GM23338 (cell line): ENCODE measurements at regions not wholly inside any gene's neighbourhood (a gene's known extent, or its start where the extent isn't known, plus 50 kb on each side); places are given as distances from the start of the nearest gene placed in this dataset.

ENCODE experiments used
- ATAC-seq: fragments of 200-7000 bp; cut with Tn5 transposase; 3 replicates; pipeline ENCODE4 v1.9.1; 2020
- DNase-seq: peaks from one replicate; pipeline ENCODE4 v3.0.0-alpha.2; 2015; ENCODE audit warnings: low spot score
- H2AFZ ChIP-seq: fragments of 200-600 bp; sonication (generic); 2 replicates; pipeline ENCODE4 v1.8.0; 2016; ENCODE audit warnings: antibody characterized with exemption, mild to moderate bottlenecking, moderate library complexity
- H3F3A ChIP-seq: fragments of 200-600 bp; sonication (generic); replicated peaks from 2 replicates; pipeline ENCODE4 v1.8.0; 2017; ENCODE audit warnings: antibody characterized with exemption, mixed run types, low read depth
- H3K27ac ChIP-seq: fragments of 200-600 bp; sonication (generic); 2 replicates; pipeline ENCODE4 v1.6.1; 2016; ENCODE audit warnings: low read depth
- H3K27me3 ChIP-seq: fragments of 200-600 bp; sonication (generic); 2 replicates; pipeline ENCODE4 v1.8.0; 2016; ENCODE audit warnings: mild to moderate bottlenecking, mixed run types, moderate library complexity; ENCODE audit not compliant: insufficient read depth
- H3K36me3 ChIP-seq: fragments of 200-600 bp; sonication (generic); 2 replicates; pipeline ENCODE4 v1.8.0; 2016; ENCODE audit warnings: mild to moderate bottlenecking; ENCODE audit not compliant: insufficient read depth
- H3K4me1 ChIP-seq: fragments of 200-600 bp; sonication (generic); 2 replicates; pipeline ENCODE4 v1.8.0; 2016; ENCODE audit warnings: mild to moderate bottlenecking, moderate library complexity; ENCODE audit not compliant: insufficient read depth
- H3K4me2 ChIP-seq: fragments of 200-600 bp; sonication (generic); 2 replicates; pipeline ENCODE4 v1.7.1; 2017; ENCODE audit warnings: mixed run types
- H3K4me3 ChIP-seq: fragments of 200-600 bp; sonication (generic); 2 replicates; pipeline ENCODE4 v1.6.1; 2016; ENCODE audit warnings: mixed run types
- H3K79me2 ChIP-seq: fragments of 200-600 bp; sonication (generic); replicated peaks from 2 replicates; pipeline ENCODE4 v1.8.0; 2017; ENCODE audit warnings: mild to moderate bottlenecking; ENCODE audit not compliant: insufficient read depth
- H3K9me2 ChIP-seq: fragments of 200-600 bp; sonication (generic); 2 replicates; pipeline ENCODE4 v1.8.0; 2017; ENCODE audit not compliant: insufficient read depth
- H4K20me1 ChIP-seq: fragments of 200-600 bp; sonication (generic); replicated peaks from 2 replicates; pipeline ENCODE4 v1.8.0; 2017; ENCODE audit warnings: mild to moderate bottlenecking; ENCODE audit not compliant: insufficient read depth
- H3K27ac Mint-ChIP-seq: 2 replicates; pipeline ENCODE4 v1.8.0; 2020; ENCODE audit warnings: inconsistent platforms, mild to moderate bottlenecking, moderate library complexity, mixed read lengths
- H3K27me3 Mint-ChIP-seq: 3 replicates; pipeline ENCODE4 v1.8.0; 2022; ENCODE audit warnings: low read depth, mild to moderate bottlenecking, moderate library complexity, mixed read lengths, inconsistent platforms; ENCODE audit not compliant: insufficient read depth, poor library complexity
- H3K36me3 Mint-ChIP-seq: 3 replicates; pipeline ENCODE4 v1.8.0; 2021; ENCODE audit warnings: low read depth, mild to moderate bottlenecking, inconsistent platforms, moderate library complexity, mixed read lengths
- H3K4me1 Mint-ChIP-seq: 3 replicates; pipeline ENCODE4 v1.8.0; 2020; ENCODE audit warnings: mild to moderate bottlenecking, inconsistent platforms, mixed read lengths
- H3K4me3 Mint-ChIP-seq: 3 replicates; pipeline ENCODE4 v1.8.0; 2021; ENCODE audit warnings: moderate library complexity, mild to moderate bottlenecking, inconsistent platforms, mixed read lengths
- H3K9me3 Mint-ChIP-seq: 3 replicates; pipeline ENCODE4 v1.8.0; 2020; ENCODE audit warnings: moderate library complexity, mild to moderate bottlenecking, inconsistent platforms, mixed read lengths
- CREB1 ChIP-seq: fragments of 250-450 bp; sonication (Bioruptor Pico); IDR thresholded peaks from 2 replicates; pipeline ENCODE4 v1.5.0; 2020; ENCODE audit warnings: low read depth, mild to moderate bottlenecking, moderate library complexity
- CTCF ChIP-seq, 2 experiments: fragments of 200-600 bp in 1 of 2; sonication (generic) in 1 of 2; conservative IDR thresholded peaks; 2 replicates each; pipeline versions ENCODE4 v1.5.1 to v1.6.1; 2016 to 2017; ENCODE audit warnings: antibody characterized with exemption in 2 of 2, low read depth in 2 of 2, mild to moderate bottlenecking in 2 of 2, moderate library complexity in 1 of 2
- ETS1 ChIP-seq: IDR thresholded peaks from 2 replicates; pipeline ENCODE4 v1.6.1; 2016; ENCODE audit warnings: antibody characterized with exemption
- EZH2 ChIP-seq: fragments of 200-600 bp; sonication (generic); IDR thresholded peaks from one replicate; pipeline ENCODE4 v1.8.0; 2017; ENCODE audit warnings: antibody characterized with exemption, mild to moderate bottlenecking, low read depth; ENCODE audit not compliant: unreplicated experiment
- EZH2phosphoT487 ChIP-seq: fragments of 200-600 bp; sonication (generic); IDR thresholded peaks from one replicate; pipeline ENCODE4 v1.8.1; 2018; ENCODE audit warnings: antibody characterized with exemption; ENCODE audit not compliant: unreplicated experiment
- JUNB ChIP-seq: IDR thresholded peaks from one replicate; pipeline ENCODE4 v1.6.1; 2016; ENCODE audit warnings: antibody characterized with exemption; ENCODE audit not compliant: unreplicated experiment
- NANOG ChIP-seq: IDR thresholded peaks from 2 replicates; pipeline ENCODE4 v1.6.1; 2016; ENCODE audit warnings: antibody characterized with exemption, borderline replicate concordance
- POLR2AphosphoS5 ChIP-seq: IDR thresholded peaks from 2 replicates; pipeline ENCODE4 v1.6.1; 2016; ENCODE audit warnings: antibody characterized with exemption, low read depth
- REST ChIP-seq: IDR thresholded peaks from one replicate; pipeline ENCODE4 v1.6.1; 2018; ENCODE audit warnings: antibody characterized with exemption; ENCODE audit not compliant: unreplicated experiment
- STAT1 ChIP-seq: IDR thresholded peaks from one replicate; pipeline ENCODE4 v1.6.1; 2016; ENCODE audit warnings: antibody characterized with exemption; ENCODE audit not compliant: unreplicated experiment
- ZNF114 ChIP-seq: fragments of 250-450 bp; sonication (Bioruptor Pico); IDR thresholded peaks from 2 replicates; pipeline ENCODE4 v1.5.0; 2020; ENCODE audit warnings: mild to moderate bottlenecking, moderate library complexity
- ZNF331 ChIP-seq: fragments of 250-450 bp; sonication (Bioruptor Pico); IDR thresholded peaks from 2 replicates; pipeline ENCODE4 v1.5.0; 2020; ENCODE audit warnings: low read depth, mild to moderate bottlenecking, moderate library complexity
- ZNF462 ChIP-seq: fragments of 250-450 bp; sonication (Bioruptor Pico); IDR thresholded peaks from 2 replicates; pipeline ENCODE4 v1.5.0; 2020; ENCODE audit warnings: mild to moderate bottlenecking, moderate library complexity

GRCh38 chr16:79651363-79651762 is 50.8 kb upstream of the MAF start:
- DNase-seq (no peak), ATAC-seq (no peak)
- no peaks in the 10 kb centered on the region for H3K27me3 ChIP-seq
- H3K4me1 Mint-ChIP-seq, result no peaks in the 10 kb centered on the region
- no peaks in the 10 kb centered on the region for H3K4me1 ChIP-seq
- no peak overlapping the region for H3K4me3 Mint-ChIP-seq
- TF ChIP-seq ETS1, result no peak
- TF ChIP-seq REST, result no peak
- no peak for TF ChIP-seq STAT1
- TF ChIP-seq NANOG, result no peak
- TF ChIP-seq EZH2phosphoT487, result no peak
- TF ChIP-seq CTCF (conservative IDR thresholded peaks at IDR 0.05; ENCODE audit: low read depth in 2 of 2), result no peak
- no peak for TF ChIP-seq CREB1 (CRISPR knock-in tag)
- no peak for TF ChIP-seq EZH2
- no peak for TF ChIP-seq POLR2AphosphoS5
- TF ChIP-seq ZNF462 (CRISPR knock-in tag), result no peak
- TF ChIP-seq ZNF331 (CRISPR knock-in tag), result no peak
- TF ChIP-seq ZNF114 (CRISPR knock-in tag), result no peak
- TF ChIP-seq JUNB, result no peak
- H3K36me3 Mint-ChIP-seq, result no peaks in the 10 kb centered on the region
- H3K27ac Mint-ChIP-seq, result no peak overlapping the region
- H3K79me2 ChIP-seq, result no peaks in the 10 kb centered on the region
- no peak overlapping the region for H3K4me3 ChIP-seq
- H3K9me2 ChIP-seq, result peaks cover 14% of the 10 kb centered on the region
- no peak overlapping the region for H3K27ac ChIP-seq
- H3K9me3 Mint-ChIP-seq, result no peaks in the 10 kb centered on the region
- H3K4me2 ChIP-seq, result no peak overlapping the region
- H4K20me1 ChIP-seq, result no peaks in the 10 kb centered on the region
- H3K27me3 Mint-ChIP-seq, result peaks cover 2% of the 10 kb centered on the region
- no peaks in the 10 kb centered on the region for H3K36me3 ChIP-seq
- H2AFZ ChIP-seq, result no peak overlapping the region
- no peaks in the 10 kb centered on the region for H3F3A ChIP-seq
